CD4-positive, alpha-beta T cell (primary cell): ENCODE measurements at regions not wholly inside any gene's neighbourhood (a gene's known extent, or its start where the extent isn't known, plus 50 kb on each side); places are given as distances from the start of the nearest gene placed in this dataset.

Experiments used
- ATAC-seq: fragments of 200-7000 bp; cut with Tn5 transposase; one replicate; pipeline ENCODE4 v1.10.0; 2022; ENCODE audit warnings: mild to moderate bottlenecking; ENCODE audit not compliant: poor library complexity
- CTCF ChIA-PET: fragments of 350-600 bp; sonication (Branson Sonifier 250); formaldehyde crosslinking; loops from one replicate; lab custom pipeline; 2021; ENCODE audit warnings: antibody characterized with exemption, inconsistent platforms; lab: Charles Lee
- POLR2A ChIA-PET: fragments of 350-600 bp; sonication (Branson Sonifier 250); formaldehyde crosslinking; loops from one replicate; lab custom pipeline; 2021; ENCODE audit warnings: antibody characterized with exemption, inconsistent platforms; lab: Charles Lee
- DNase-seq, 14 experiments: peaks; one replicate each; pipeline ENCODE4 v3.0.0-alpha.2; 2013 to 2020; ENCODE audit warnings: mixed read lengths in 2 of 14
- H3K27ac ChIP-seq, 2 donors: one replicate each; pipeline versions ENCODE4 v1.5.1 to v1.7.0; 2013; ENCODE audit warnings: low read length in 2 of 2, low read depth in 1 of 2, mild to moderate bottlenecking in 1 of 2
- H3K27me3 ChIP-seq, 2 experiments: 1 replicate in 1 of 2; 2 replicates in 1 of 2; pipeline versions ENCODE4 v1.6.1 to v1.7.0; 2013; ENCODE audit warnings: low read length in 2 of 2, control low read depth in 1 of 2, mild to moderate bottlenecking in 1 of 2, moderate library complexity in 1 of 2; ENCODE audit not compliant: insufficient read depth in 2 of 2, control insufficient read depth in 1 of 2
- H3K36me3 ChIP-seq: one replicate; pipeline ENCODE4 v1.6.1; 2013; ENCODE audit warnings: low read length, control low read depth; ENCODE audit not compliant: insufficient read depth
- H3K4me1 ChIP-seq: one replicate; pipeline ENCODE4 v1.6.1; 2013; ENCODE audit warnings: low read length, control low read depth; ENCODE audit not compliant: insufficient read depth
- H3K4me3 ChIP-seq: one replicate; pipeline ENCODE4 v1.5.1; 2013; ENCODE audit warnings: mild to moderate bottlenecking, low read length, moderate library complexity
- H3K9me3 ChIP-seq, 2 experiments: 1 replicate in 1 of 2; 2 replicates in 1 of 2; pipeline versions ENCODE4 v1.6.1 to v1.7.0; 2013; ENCODE audit warnings: low read length in 2 of 2, mild to moderate bottlenecking in 2 of 2, control low read depth in 1 of 2, moderate library complexity in 1 of 2; ENCODE audit not compliant: control insufficient read depth in 1 of 2, insufficient read depth in 1 of 2
- H3K27ac Mint-ChIP-seq: one replicate; pipeline ENCODE4 v1.8.0; 2020; ENCODE audit warnings: mixed read lengths
- H3K27me3 Mint-ChIP-seq: one replicate; pipeline ENCODE4 v1.8.0; 2021; ENCODE audit warnings: mixed read lengths
- H3K36me3 Mint-ChIP-seq: one replicate; pipeline ENCODE4 v1.8.0; 2021; ENCODE audit warnings: low read depth, mixed read lengths
- H3K4me1 Mint-ChIP-seq: one replicate; pipeline ENCODE4 v1.8.0; 2021; ENCODE audit warnings: low read depth, mixed read lengths
- H3K4me3 Mint-ChIP-seq: one replicate; pipeline ENCODE4 v1.8.0; 2020; ENCODE audit warnings: mild to moderate bottlenecking, mixed read lengths
- H3K9me3 Mint-ChIP-seq: one replicate; pipeline ENCODE4 v1.8.0; 2020; ENCODE audit warnings: mixed read lengths
- CTCF ChIP-seq: fragments of 200-600 bp; IDR thresholded peaks from one replicate; pipeline ENCODE4 v1.8.0; 2022; ENCODE audit warnings: antibody characterized with exemption, mild to moderate bottlenecking
- intact Hi-C, 2 experiments: fragments of 100-400 bp; cut with DNase I in 1 of 2; cut with micrococcal nuclease in 1 of 2; formaldehyde crosslinking; loops; one replicate each; pipeline versions ENCODE4 v1.15.1 to v1.9.0; 2023 to 2025; cut with DNase I, micrococcal nuclease

DNA sequence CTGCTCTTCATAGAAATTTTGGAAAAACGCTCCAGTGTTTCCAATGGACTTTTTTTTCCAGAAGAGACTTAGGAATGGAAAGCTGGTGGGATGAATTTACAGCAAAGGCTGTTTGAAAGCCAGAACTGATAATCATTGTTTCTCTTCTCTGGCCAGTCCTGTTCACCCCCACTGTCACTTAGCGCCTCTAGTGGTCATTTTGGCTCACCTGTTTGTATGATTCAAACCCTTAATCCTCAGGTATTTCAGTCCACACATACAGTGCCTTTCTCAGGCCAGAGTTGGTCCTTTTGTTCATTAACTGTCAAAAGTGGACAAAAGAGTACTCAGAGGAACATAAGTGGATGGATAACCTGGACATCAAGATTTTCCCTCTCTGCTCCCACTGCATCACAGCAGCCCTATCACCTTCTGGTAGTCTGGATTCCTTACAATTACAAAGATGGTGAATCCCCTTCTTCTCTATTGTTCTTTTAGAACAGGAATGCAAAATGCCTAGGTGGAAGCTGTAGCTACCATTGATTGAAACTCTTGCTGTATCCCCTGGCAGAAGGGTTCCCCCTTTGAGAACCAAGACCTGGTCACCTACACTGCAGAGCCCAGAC lies 177.6 kb upstream of the OLFM3 start:
- no peak for ATAC-seq
- H3K27me3 ChIP-seq: no peaks in the 10 kb centered on the region
- DNase-seq: no peak
- POLR2A ChIA-PET: no interaction called here
- no peak for TF ChIP-seq CTCF
- no peak overlapping the region for H3K27ac ChIP-seq
- H3K4me3 Mint-ChIP-seq: no peak overlapping the region
- CTCF ChIA-PET: no interaction called here
- H3K36me3 Mint-ChIP-seq: no peaks in the 10 kb centered on the region
- no peaks in the 10 kb centered on the region for H3K9me3 ChIP-seq
- H3K4me3 ChIP-seq: no peak overlapping the region
- no peaks in the 10 kb centered on the region for H3K4me1 ChIP-seq
- H3K9me3 Mint-ChIP-seq: no peaks in the 10 kb centered on the region
- H3K27ac Mint-ChIP-seq: no peak overlapping the region
- no peaks in the 10 kb centered on the region for H3K27me3 Mint-ChIP-seq
- intact Hi-C loops: no loop called here
- no peaks in the 10 kb centered on the region for H3K4me1 Mint-ChIP-seq
- no peaks in the 10 kb centered on the region for H3K36me3 ChIP-seq

DNA sequence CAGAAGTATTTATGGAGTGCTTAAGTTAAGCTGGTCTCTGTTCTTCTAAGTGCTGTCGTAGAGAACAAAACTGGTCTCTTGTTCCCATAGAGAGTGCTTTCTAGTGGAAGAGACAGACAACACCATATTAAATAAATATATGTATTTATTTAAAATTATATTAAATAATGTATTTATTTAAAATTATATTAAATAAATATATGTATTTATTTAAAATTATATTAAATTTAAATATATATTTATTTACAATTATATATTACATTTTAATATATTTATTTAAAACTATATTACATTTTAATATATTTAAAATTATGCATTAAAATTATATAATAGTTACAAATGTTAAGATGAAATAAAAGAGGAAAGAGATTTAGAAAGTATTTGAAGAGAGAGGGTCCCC lies 175.5 kb upstream of the OLFM3 start:
- Mint-ChIP-seq H3K9me3 (no peaks in the 10 kb centered on the region), H3K36me3 (no peaks in the 10 kb centered on the region), H3K4me3 (no peak overlapping the region), H3K27ac (no peak overlapping the region), H3K4me1 (no peaks in the 10 kb centered on the region), H3K27me3 (no peaks in the 10 kb centered on the region)
- no peaks in the 10 kb centered on the region for H3K27me3 ChIP-seq
- intact Hi-C loops: no loop called here
- no peak overlapping the region for H3K27ac ChIP-seq
- no peak for DNase-seq
- no peaks in the 10 kb centered on the region for H3K36me3 ChIP-seq
- no peaks in the 10 kb centered on the region for H3K4me1 ChIP-seq
- H3K9me3 ChIP-seq: no peaks in the 10 kb centered on the region
- TF ChIP-seq CTCF: no peak
- ATAC-seq: no peak
- CTCF ChIA-PET: no interaction called here
- POLR2A ChIA-PET: no interaction called here
- no peak overlapping the region for H3K4me3 ChIP-seq

DNA sequence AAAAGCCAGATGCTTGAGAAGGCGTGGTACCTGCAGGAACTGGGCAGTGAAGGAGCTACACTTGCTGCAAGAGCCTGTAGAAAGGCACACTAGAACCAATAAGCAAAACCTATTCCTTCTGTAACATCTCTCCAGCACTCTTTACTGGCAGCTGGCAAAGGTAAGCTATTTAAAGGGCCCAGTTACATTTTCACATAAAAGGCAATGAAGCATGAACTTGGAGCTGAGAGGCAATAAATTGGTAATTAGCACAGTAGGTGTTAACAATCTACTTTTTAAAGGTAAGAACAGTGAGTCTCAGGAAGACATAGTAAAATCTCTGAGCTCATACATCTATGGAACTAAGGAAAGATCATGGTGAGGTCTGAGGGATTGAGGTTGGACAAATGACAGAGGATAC lies 167.1 kb upstream of the OLFM3 start:
- DNase-seq: no peak
- H3K4me1 ChIP-seq: no peaks in the 10 kb centered on the region
- ChIA-PET CTCF (no interaction called here), POLR2A (interaction anchor here (0.5 kb wide), 1 partner anchor 9 kb away, joined by 3 read pairs; no protein-coding TSS in a partner anchor)
- intact Hi-C loops: no loop called here
- H3K27ac Mint-ChIP-seq: no peak overlapping the region
- no peaks in the 10 kb centered on the region for H3K27me3 Mint-ChIP-seq
- no peak for TF ChIP-seq CTCF
- no peak overlapping the region for H3K27ac ChIP-seq
- no peaks in the 10 kb centered on the region for H3K27me3 ChIP-seq
- no peaks in the 10 kb centered on the region for H3K9me3 Mint-ChIP-seq
- H3K4me1 Mint-ChIP-seq: no peaks in the 10 kb centered on the region
- no peaks in the 10 kb centered on the region for H3K36me3 Mint-ChIP-seq
- H3K36me3 ChIP-seq: no peaks in the 10 kb centered on the region
- no peak overlapping the region for H3K4me3 Mint-ChIP-seq
- no peak for ATAC-seq
- no peak overlapping the region for H3K4me3 ChIP-seq
- no peaks in the 10 kb centered on the region for H3K9me3 ChIP-seq
